ENCODE measurements at regions not wholly inside any gene's neighbourhood (a gene's known extent, or its start where the extent isn't known, plus 50 kb on each side); places are given as distances from the start of the nearest gene placed in this dataset.

DNA sequence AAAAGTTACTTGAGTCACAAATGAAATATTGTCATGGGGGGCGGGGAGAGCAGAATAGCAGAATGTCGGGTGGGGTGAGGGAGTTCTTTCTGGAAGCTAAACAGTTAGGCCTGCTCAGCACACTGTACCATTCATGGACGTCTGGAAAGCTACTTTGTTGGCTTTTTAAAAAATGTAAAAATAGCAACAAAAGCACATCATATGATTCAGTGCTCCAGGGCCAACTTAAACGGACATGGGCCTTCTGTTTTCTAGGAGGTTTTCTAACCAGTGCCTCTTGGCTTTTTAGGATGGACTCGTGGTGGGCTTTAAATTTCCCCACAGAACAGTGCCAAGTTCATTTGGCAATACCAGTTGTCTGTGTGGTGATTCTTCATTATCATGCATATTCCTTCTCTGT lies 57.4 kb upstream of the CLCN4 start:
- peak overlapping the region; percentile 67 for H3K4me2 ChIP-seq (ENCODE audit: low read length)
- H3K27me3 ChIP-seq (ENCODE audit: insufficient read depth, low read length): no peaks in the 10 kb centered on the region
- no peaks in the 10 kb centered on the region for H3F3A ChIP-seq (ENCODE audit: insufficient read depth, low read length)
- no peaks in the 10 kb centered on the region for H3K79me2 ChIP-seq (ENCODE audit: insufficient read depth, low read length)
- H3K9me2 ChIP-seq (ENCODE audit: low read depth, low read length): no peaks in the 10 kb centered on the region
- H3K4me3 ChIP-seq (ENCODE audit: low read depth, low read length, poor library complexity, severe bottlenecking): peak overlapping the region; percentile 62
- TF ChIP-seq CTCF (IDR thresholded peaks at IDR 0.05; ENCODE audit: low read length): no peak
- no peak for TF ChIP-seq EZH2 (IDR thresholded peaks at IDR 0.05; ENCODE audit: borderline replicate concordance, low read length)
- peak overlapping the region; percentile 87 for H3K27ac ChIP-seq (ENCODE audit: low read depth, low read length, poor library complexity, severe bottlenecking)
- no peaks in the 10 kb centered on the region for H3K9me3 ChIP-seq (ENCODE audit: low read length)
- H3K4me1 ChIP-seq (ENCODE audit: insufficient read depth, low read length, severe bottlenecking): peaks cover 27% of the 10 kb centered on the region
- no peak overlapping the region for H2AFZ ChIP-seq (ENCODE audit: low read length)
- H3K9ac ChIP-seq (ENCODE audit: low read length): no peak overlapping the region; the same call in 1 of the 2 replicates
- no peaks in the 10 kb centered on the region for H4K20me1 ChIP-seq (ENCODE audit: insufficient read depth, low read length)
- H3K36me3 ChIP-seq (ENCODE audit: insufficient read depth, low read length): no peaks in the 10 kb centered on the region

DNA sequence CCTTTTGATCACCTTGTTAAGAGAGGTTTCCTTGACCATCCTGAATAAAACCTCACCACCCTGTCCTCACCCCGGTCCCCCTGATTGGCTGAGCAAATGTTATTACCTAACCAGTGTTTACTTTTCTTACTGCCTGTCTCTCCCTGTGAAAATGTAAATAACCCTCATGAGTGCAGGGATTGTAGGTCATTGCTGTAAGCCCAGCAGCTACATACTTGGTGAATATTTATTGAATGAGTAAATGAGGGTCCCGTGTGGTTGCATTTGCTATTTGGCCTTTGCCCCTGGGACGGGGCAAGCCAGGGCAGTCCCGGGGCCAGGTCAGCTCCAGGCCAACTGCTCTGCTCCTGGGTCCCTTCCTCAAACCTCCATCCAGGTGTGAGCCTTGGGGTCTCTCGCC lies 55.5 kb upstream of the CLCN4 start:
- Histone ChIP-seq H3K9me3 (ENCODE audit: low read length) (no peaks in the 10 kb centered on the region), H3K4me3 (ENCODE audit: low read depth, low read length, poor library complexity, severe bottlenecking) (no peak overlapping the region), H3K36me3 (ENCODE audit: insufficient read depth, low read length) (no peaks in the 10 kb centered on the region), H3K27me3 (ENCODE audit: insufficient read depth, low read length) (no peaks in the 10 kb centered on the region), H3K79me2 (ENCODE audit: insufficient read depth, low read length) (no peaks in the 10 kb centered on the region), H3K4me2 (ENCODE audit: low read length) (no peak overlapping the region), H3K4me1 (ENCODE audit: insufficient read depth, low read length, severe bottlenecking) (peaks cover 41% of the 10 kb centered on the region), H3F3A (ENCODE audit: insufficient read depth, low read length) (no peaks in the 10 kb centered on the region), H3K9me2 (ENCODE audit: low read depth, low read length) (no peaks in the 10 kb centered on the region), H4K20me1 (ENCODE audit: insufficient read depth, low read length) (no peaks in the 10 kb centered on the region), H2AFZ (ENCODE audit: low read length) (no peak overlapping the region), H3K27ac (ENCODE audit: low read depth, low read length, poor library complexity, severe bottlenecking) (no peak overlapping the region), H3K9ac (ENCODE audit: low read length) (no peak overlapping the region)
- TF ChIP-seq CTCF (IDR thresholded peaks at IDR 0.05; ENCODE audit: low read length): no peak

GRCh38 chrX:10102046-10102704 lies 54.6 kb upstream of the CLCN4 start:
- Histone ChIP-seq H3K9me3 (ENCODE audit: low read length) (no peaks in the 10 kb centered on the region), H3K4me3 (ENCODE audit: low read depth, low read length, poor library complexity, severe bottlenecking) (no peak overlapping the region), H2AFZ (ENCODE audit: low read length) (no peak overlapping the region), H3K27me3 (ENCODE audit: insufficient read depth, low read length) (no peaks in the 10 kb centered on the region), H3K9me2 (ENCODE audit: low read depth, low read length) (no peaks in the 10 kb centered on the region), H3K9ac (ENCODE audit: low read length) (no peak overlapping the region), H3F3A (ENCODE audit: insufficient read depth, low read length) (no peaks in the 10 kb centered on the region), H4K20me1 (ENCODE audit: insufficient read depth, low read length) (no peaks in the 10 kb centered on the region), H3K36me3 (ENCODE audit: insufficient read depth, low read length) (no peaks in the 10 kb centered on the region), H3K79me2 (ENCODE audit: insufficient read depth, low read length) (no peaks in the 10 kb centered on the region), H3K4me2 (ENCODE audit: low read length) (no peak overlapping the region), H3K4me1 (ENCODE audit: insufficient read depth, low read length, severe bottlenecking) (peaks cover 50% of the 10 kb centered on the region), H3K27ac (ENCODE audit: low read depth, low read length, poor library complexity, severe bottlenecking) (no peak overlapping the region)
- TF ChIP-seq CTCF (IDR thresholded peaks at IDR 0.05; ENCODE audit: low read length): no peak
- no peak for TF ChIP-seq EZH2 (IDR thresholded peaks at IDR 0.05; ENCODE audit: borderline replicate concordance, low read length)

All from OCI-LY1 (cell line).